Liver (tissue), 8 donors: ENCODE measurements at regions not wholly inside any gene's neighbourhood (a gene's known extent, or its start where the extent isn't known, plus 50 kb on each side); places are given as distances from the start of the nearest gene placed in this dataset.

Experiments
- DNase-seq: peaks from one replicate; pipeline ENCODE4 v3.0.0-alpha.2; 2017; ENCODE audit warnings: low spot score
- H3K27ac ChIP-seq, 2 donors: one replicate each; pipeline ENCODE4 v1.7.0; 2013; ENCODE audit warnings: inconsistent platforms in 2 of 2, low read length in 2 of 2, control low read depth in 1 of 2, low read depth in 1 of 2, mild to moderate bottlenecking in 1 of 2
- H3K27me3 ChIP-seq, 4 donors: one replicate each; pipeline versions ENCODE4 v1.6.1 to v1.7.0; 2013; ENCODE audit warnings: low read length in 3 of 4, inconsistent platforms in 1 of 4, mild to moderate bottlenecking in 1 of 4, moderate library complexity in 1 of 4; ENCODE audit not compliant: control insufficient read depth in 4 of 4, insufficient read depth in 4 of 4
- H3K36me3 ChIP-seq, 4 donors: one replicate each; pipeline versions ENCODE4 v1.6.1 to v1.7.0; 2013; ENCODE audit warnings: low read length in 3 of 4, mild to moderate bottlenecking in 3 of 4, low read depth in 1 of 4, moderate library complexity in 1 of 4; ENCODE audit not compliant: control insufficient read depth in 4 of 4, insufficient read depth in 3 of 4
- H3K4me1 ChIP-seq, 4 donors: one replicate each; pipeline versions ENCODE4 v1.6.1 to v1.7.0; 2013; ENCODE audit warnings: low read length in 3 of 4, mild to moderate bottlenecking in 3 of 4, moderate library complexity in 1 of 4; ENCODE audit not compliant: control insufficient read depth in 4 of 4, insufficient read depth in 4 of 4
- H3K4me3 ChIP-seq, 3 donors: one replicate each; pipeline versions ENCODE4 v1.6.1 to v1.7.0; 2013; ENCODE audit warnings: low read length in 3 of 3, control low read depth in 1 of 3, low read depth in 1 of 3, mild to moderate bottlenecking in 1 of 3
- H3K9ac ChIP-seq, 2 donors: one replicate each; pipeline ENCODE4 v1.7.0; 2013; ENCODE audit warnings: low read length in 2 of 2, mild to moderate bottlenecking in 2 of 2, moderate library complexity in 2 of 2, control low read depth in 1 of 2, low read depth in 1 of 2
- H3K9me3 ChIP-seq, 4 donors: one replicate each; pipeline versions ENCODE4 v1.6.1 to v1.7.0; 2013; ENCODE audit warnings: low read length in 3 of 4; ENCODE audit not compliant: control insufficient read depth in 4 of 4
- EGR1 ChIP-seq, 2 donors: IDR thresholded peaks; 2 replicates each; pipeline ENCODE4 v1.6.1; 2016 to 2018; ENCODE audit warnings: antibody characterized with exemption in 2 of 2, low read depth in 2 of 2
- FOXA1 ChIP-seq: IDR thresholded peaks from 2 replicates; pipeline ENCODE4 v1.6.1; 2016; ENCODE audit warnings: antibody characterized with exemption
- FOXA2 ChIP-seq: IDR thresholded peaks from 2 replicates; pipeline ENCODE4 v1.6.1; 2016; ENCODE audit warnings: antibody characterized with exemption
- GABPA ChIP-seq, 2 donors: IDR thresholded peaks in 1 of 2; conservative IDR thresholded peaks in 1 of 2; 2 replicates each; pipeline ENCODE4 v1.6.1; 2016; ENCODE audit warnings: antibody characterized with exemption in 2 of 2, mild to moderate bottlenecking in 1 of 2, moderate library complexity in 1 of 2
- HNF4A ChIP-seq, 2 donors: conservative IDR thresholded peaks; 2 replicates each; pipeline ENCODE4 v1.6.1; 2016; ENCODE audit warnings: antibody characterized with exemption in 2 of 2, mild to moderate bottlenecking in 2 of 2
- HNF4G ChIP-seq: IDR thresholded peaks from 2 replicates; pipeline ENCODE4 v1.6.1; 2016; ENCODE audit warnings: antibody characterized with exemption
- JUND ChIP-seq, 2 donors: IDR thresholded peaks; 2 replicates each; pipeline ENCODE4 v1.6.1; 2016; ENCODE audit warnings: antibody characterized with exemption in 2 of 2
- NR2F2 ChIP-seq: IDR thresholded peaks from 2 replicates; pipeline ENCODE4 v1.6.1; 2016; ENCODE audit warnings: antibody characterized with exemption
- RAD21 ChIP-seq, 2 donors: IDR thresholded peaks; 2 replicates each; pipeline ENCODE4 v1.6.1; 2016; ENCODE audit warnings: antibody characterized with exemption in 2 of 2, mild to moderate bottlenecking in 2 of 2
- RXRA ChIP-seq, 2 donors: IDR thresholded peaks; 2 replicates each; pipeline ENCODE4 v1.6.1; 2017 to 2018; ENCODE audit warnings: antibody characterized with exemption in 2 of 2, mild to moderate bottlenecking in 1 of 2
- SP1 ChIP-seq: IDR thresholded peaks from 2 replicates; pipeline ENCODE4 v1.6.1; 2018; ENCODE audit warnings: antibody characterized with exemption, mild to moderate bottlenecking
- TAF1 ChIP-seq: conservative IDR thresholded peaks from 2 replicates; pipeline ENCODE4 v1.6.1; 2016; ENCODE audit warnings: antibody characterized with exemption, mild to moderate bottlenecking
- YY1 ChIP-seq: IDR thresholded peaks from 2 replicates; pipeline ENCODE4 v1.6.1; 2016; ENCODE audit warnings: antibody characterized with exemption, mild to moderate bottlenecking
- WGBS: extraction: QIAGEN DNeasy Blood & Tissue Kit; methylation state at CpG from one replicate; pipeline ENCODE4 v1.1.7; 2013; 5-methylcytosine and 5-hydroxymethylcytosine counted together
- TF ChIP-seq, protein P1 (sequence below): IDR thresholded peaks from 2 replicates; pipeline ENCODE4 v1.6.1; 2016; ENCODE audit warnings: antibody characterized with exemption
- TF ChIP-seq, protein P2 (sequence below): fragments of 150-350 bp; IDR thresholded peaks from 2 replicates; pipeline ENCODE4 v1.5.1; 2017; ENCODE audit warnings: improper control_type of control experiment, low read depth, low read length; ENCODE audit not compliant: missing input control
- TF ChIP-seq, protein P3 (sequence below): IDR thresholded peaks from 2 replicates; pipeline ENCODE4 v1.6.1; 2016; ENCODE audit warnings: antibody characterized with exemption
- TF ChIP-seq, protein P4 (sequence below): IDR thresholded peaks from 2 replicates; pipeline ENCODE4 v1.6.1; 2016; ENCODE audit warnings: antibody characterized with exemption
- TF ChIP-seq, protein P5 (sequence below): IDR thresholded peaks from 2 replicates; pipeline ENCODE4 v1.6.1; 2016; ENCODE audit warnings: antibody characterized with exemption, mild to moderate bottlenecking
- donor health status: healthy.
- donor health status: healthy.
- donor health status: healthy.
- donor health status: healthy.
- donor health status: healthy.

DNA sequence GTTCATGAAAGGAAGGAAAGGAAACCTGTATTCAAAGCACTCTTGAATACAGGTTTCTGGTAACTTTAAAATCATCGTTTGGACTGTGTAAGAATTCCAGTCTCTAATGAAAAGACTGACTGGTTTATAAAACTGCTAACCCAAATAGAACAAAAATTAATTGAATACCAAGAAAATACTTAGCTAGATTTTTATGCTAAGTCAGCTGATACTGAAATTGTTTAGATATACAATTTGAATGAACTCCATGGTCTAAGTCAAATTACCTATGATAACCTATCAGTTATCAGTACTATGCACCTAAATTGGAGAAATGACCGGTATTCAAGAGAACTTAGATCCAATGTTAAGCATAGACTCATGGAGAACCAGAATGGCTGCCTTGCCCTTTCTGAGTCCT lies 338.3 kb downstream of the RNF144B start:
- whole genome bisulfite sequencing, result 79% methylated on average over 2 of the region's 2 CpGs
- H3K4me3 ChIP-seq, result no peak overlapping the region
- no peak overlapping the region for H3K9ac ChIP-seq
- no peak for TF ChIP-seq RXRA (IDR thresholded peaks at IDR 0.05)
- TF ChIP-seq SP1, result no peak
- TF ChIP-seq HNF4A (conservative IDR thresholded peaks at IDR 0.05), result no peak
- TF ChIP-seq JUND (IDR thresholded peaks at IDR 0.05), result no peak
- TF ChIP-seq FOXA2, result no peak
- TF ChIP-seq RAD21 (IDR thresholded peaks at IDR 0.05), result no peak
- TF ChIP-seq HNF4G, result no peak
- no peak for TF ChIP-seq GABPA (IDR thresholded peaks at IDR 0.05 in 1 of 2, conservative IDR thresholded peaks at IDR 0.05 in 1 of 2)
- TF ChIP-seq, protein P1, sequence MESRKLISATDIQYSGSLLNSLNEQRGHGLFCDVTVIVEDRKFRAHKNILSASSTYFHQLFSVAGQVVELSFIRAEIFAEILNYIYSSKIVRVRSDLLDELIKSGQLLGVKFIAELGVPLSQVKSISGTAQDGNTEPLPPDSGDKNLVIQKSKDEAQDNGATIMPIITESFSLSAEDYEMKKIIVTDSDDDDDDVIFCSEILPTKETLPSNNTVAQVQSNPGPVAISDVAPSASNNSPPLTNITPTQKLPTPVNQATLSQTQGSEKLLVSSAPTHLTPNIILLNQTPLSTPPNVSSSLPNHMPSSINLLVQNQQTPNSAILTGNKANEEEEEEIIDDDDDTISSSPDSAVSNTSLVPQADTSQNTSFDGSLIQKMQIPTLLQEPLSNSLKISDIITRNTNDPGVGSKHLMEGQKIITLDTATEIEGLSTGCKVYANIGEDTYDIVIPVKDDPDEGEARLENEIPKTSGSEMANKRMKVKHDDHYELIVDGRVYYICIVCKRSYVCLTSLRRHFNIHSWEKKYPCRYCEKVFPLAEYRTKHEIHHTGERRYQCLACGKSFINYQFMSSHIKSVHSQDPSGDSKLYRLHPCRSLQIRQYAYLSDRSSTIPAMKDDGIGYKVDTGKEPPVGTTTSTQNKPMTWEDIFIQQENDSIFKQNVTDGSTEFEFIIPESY, result no peak
- TF ChIP-seq EGR1 (IDR thresholded peaks at IDR 0.05; ENCODE audit: low read depth in 2 of 2), result no peak
- TF ChIP-seq, protein P2, sequence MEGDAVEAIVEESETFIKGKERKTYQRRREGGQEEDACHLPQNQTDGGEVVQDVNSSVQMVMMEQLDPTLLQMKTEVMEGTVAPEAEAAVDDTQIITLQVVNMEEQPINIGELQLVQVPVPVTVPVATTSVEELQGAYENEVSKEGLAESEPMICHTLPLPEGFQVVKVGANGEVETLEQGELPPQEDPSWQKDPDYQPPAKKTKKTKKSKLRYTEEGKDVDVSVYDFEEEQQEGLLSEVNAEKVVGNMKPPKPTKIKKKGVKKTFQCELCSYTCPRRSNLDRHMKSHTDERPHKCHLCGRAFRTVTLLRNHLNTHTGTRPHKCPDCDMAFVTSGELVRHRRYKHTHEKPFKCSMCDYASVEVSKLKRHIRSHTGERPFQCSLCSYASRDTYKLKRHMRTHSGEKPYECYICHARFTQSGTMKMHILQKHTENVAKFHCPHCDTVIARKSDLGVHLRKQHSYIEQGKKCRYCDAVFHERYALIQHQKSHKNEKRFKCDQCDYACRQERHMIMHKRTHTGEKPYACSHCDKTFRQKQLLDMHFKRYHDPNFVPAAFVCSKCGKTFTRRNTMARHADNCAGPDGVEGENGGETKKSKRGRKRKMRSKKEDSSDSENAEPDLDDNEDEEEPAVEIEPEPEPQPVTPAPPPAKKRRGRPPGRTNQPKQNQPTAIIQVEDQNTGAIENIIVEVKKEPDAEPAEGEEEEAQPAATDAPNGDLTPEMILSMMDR, result no peak
- TF ChIP-seq, protein P3, sequence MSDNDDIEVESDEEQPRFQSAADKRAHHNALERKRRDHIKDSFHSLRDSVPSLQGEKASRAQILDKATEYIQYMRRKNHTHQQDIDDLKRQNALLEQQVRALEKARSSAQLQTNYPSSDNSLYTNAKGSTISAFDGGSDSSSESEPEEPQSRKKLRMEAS, result no peak
- TF ChIP-seq YY1, result no peak
- TF ChIP-seq TAF1, result no peak
- no peak for TF ChIP-seq FOXA1
- TF ChIP-seq, protein P4, sequence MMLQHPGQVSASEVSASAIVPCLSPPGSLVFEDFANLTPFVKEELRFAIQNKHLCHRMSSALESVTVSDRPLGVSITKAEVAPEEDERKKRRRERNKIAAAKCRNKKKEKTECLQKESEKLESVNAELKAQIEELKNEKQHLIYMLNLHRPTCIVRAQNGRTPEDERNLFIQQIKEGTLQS, result no peak
- TF ChIP-seq NR2F2, result no peak
- TF ChIP-seq, protein P5, sequence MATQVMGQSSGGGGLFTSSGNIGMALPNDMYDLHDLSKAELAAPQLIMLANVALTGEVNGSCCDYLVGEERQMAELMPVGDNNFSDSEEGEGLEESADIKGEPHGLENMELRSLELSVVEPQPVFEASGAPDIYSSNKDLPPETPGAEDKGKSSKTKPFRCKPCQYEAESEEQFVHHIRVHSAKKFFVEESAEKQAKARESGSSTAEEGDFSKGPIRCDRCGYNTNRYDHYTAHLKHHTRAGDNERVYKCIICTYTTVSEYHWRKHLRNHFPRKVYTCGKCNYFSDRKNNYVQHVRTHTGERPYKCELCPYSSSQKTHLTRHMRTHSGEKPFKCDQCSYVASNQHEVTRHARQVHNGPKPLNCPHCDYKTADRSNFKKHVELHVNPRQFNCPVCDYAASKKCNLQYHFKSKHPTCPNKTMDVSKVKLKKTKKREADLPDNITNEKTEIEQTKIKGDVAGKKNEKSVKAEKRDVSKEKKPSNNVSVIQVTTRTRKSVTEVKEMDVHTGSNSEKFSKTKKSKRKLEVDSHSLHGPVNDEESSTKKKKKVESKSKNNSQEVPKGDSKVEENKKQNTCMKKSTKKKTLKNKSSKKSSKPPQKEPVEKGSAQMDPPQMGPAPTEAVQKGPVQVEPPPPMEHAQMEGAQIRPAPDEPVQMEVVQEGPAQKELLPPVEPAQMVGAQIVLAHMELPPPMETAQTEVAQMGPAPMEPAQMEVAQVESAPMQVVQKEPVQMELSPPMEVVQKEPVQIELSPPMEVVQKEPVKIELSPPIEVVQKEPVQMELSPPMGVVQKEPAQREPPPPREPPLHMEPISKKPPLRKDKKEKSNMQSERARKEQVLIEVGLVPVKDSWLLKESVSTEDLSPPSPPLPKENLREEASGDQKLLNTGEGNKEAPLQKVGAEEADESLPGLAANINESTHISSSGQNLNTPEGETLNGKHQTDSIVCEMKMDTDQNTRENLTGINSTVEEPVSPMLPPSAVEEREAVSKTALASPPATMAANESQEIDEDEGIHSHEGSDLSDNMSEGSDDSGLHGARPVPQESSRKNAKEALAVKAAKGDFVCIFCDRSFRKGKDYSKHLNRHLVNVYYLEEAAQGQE, result no peak
- H3K4me1 ChIP-seq, result no peaks in the 10 kb centered on the region
- H3K27ac ChIP-seq, result no peak overlapping the region
- H3K27me3 ChIP-seq, result no peaks in the 10 kb centered on the region
- no peaks in the 10 kb centered on the region for H3K36me3 ChIP-seq
- no peak for DNase-seq
- no peaks in the 10 kb centered on the region for H3K9me3 ChIP-seq
